Loucy (cell line): ENCODE measurements at regions not wholly inside any gene's neighbourhood (a gene's known extent, or its start where the extent isn't known, plus 50 kb on each side); places are given as distances from the start of the nearest gene placed in this dataset.

ENCODE experiments used
- EZH2phosphoT487 ChIP-seq: fragments of 200-600 bp; IDR thresholded peaks from 2 replicates; pipeline ENCODE4 v1.6.1; 2018; ENCODE audit warnings: antibody characterized with exemption, mild to moderate bottlenecking, moderate library complexity, borderline replicate concordance
- TF ChIP-seq, protein P1 (sequence below): fragments of 200-600 bp; sonication (generic); conservative IDR thresholded peaks from 2 replicates; pipeline ENCODE4 v1.5.1; 2014; ENCODE audit warnings: mild to moderate bottlenecking, antibody characterized with exemption, low read length

DNA sequence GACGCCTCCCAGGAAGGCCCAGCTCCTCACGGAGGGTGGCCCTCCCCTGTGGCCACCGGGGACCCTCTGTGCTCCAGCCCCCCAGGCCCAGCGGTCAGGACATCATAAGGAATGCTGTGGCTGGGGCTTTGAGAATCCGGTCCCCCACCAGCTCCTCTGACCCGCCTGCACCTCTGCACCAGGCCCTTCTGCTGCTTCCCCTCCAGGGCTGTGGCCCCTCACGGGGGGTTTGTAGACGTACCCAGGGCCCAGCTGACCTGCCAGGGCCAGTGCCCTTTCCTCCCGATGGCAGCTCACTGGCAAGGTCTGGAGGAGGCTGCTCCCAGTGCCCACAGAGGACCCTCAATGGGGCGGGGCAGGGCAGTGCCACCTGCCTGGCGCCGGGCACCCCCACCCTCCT, 103.9 kb upstream of the TTC34 start:
- TF ChIP-seq, protein P1, sequence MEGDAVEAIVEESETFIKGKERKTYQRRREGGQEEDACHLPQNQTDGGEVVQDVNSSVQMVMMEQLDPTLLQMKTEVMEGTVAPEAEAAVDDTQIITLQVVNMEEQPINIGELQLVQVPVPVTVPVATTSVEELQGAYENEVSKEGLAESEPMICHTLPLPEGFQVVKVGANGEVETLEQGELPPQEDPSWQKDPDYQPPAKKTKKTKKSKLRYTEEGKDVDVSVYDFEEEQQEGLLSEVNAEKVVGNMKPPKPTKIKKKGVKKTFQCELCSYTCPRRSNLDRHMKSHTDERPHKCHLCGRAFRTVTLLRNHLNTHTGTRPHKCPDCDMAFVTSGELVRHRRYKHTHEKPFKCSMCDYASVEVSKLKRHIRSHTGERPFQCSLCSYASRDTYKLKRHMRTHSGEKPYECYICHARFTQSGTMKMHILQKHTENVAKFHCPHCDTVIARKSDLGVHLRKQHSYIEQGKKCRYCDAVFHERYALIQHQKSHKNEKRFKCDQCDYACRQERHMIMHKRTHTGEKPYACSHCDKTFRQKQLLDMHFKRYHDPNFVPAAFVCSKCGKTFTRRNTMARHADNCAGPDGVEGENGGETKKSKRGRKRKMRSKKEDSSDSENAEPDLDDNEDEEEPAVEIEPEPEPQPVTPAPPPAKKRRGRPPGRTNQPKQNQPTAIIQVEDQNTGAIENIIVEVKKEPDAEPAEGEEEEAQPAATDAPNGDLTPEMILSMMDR, result no peak
- no peak for TF ChIP-seq EZH2phosphoT487
